Mucosa of stomach (tissue), 1 donor: ENCODE measurements at regions not wholly inside any gene's neighbourhood (a gene's known extent, or its start where the extent isn't known, plus 50 kb on each side); places are given as distances from the start of the nearest gene placed in this dataset.

Experiments used
- H3K27me3 ChIP-seq: one replicate; pipeline ENCODE4 v1.7.0; 2013; ENCODE audit warnings: mild to moderate bottlenecking, low read length; ENCODE audit not compliant: control insufficient read depth, insufficient read depth
- H3K36me3 ChIP-seq: one replicate; pipeline ENCODE4 v1.7.0; 2013; ENCODE audit warnings: low read length; ENCODE audit not compliant: control insufficient read depth, insufficient read depth
- H3K4me1 ChIP-seq: one replicate; pipeline ENCODE4 v1.7.0; 2013; ENCODE audit warnings: mild to moderate bottlenecking, low read length; ENCODE audit not compliant: control insufficient read depth, insufficient read depth
- H3K4me3 ChIP-seq: one replicate; pipeline ENCODE4 v1.7.0; 2013; ENCODE audit warnings: low read length
- H3K9ac ChIP-seq: one replicate; pipeline ENCODE4 v1.7.0; 2013; ENCODE audit warnings: mild to moderate bottlenecking, low read length, moderate library complexity
- H3K9me3 ChIP-seq: one replicate; pipeline ENCODE4 v1.7.0; 2013; ENCODE audit warnings: mild to moderate bottlenecking, low read length, moderate library complexity; ENCODE audit not compliant: control insufficient read depth
- donor health status: Pancreatic carcinoma.

GRCh38 chr9:87054999-87055686, 107.8 kb upstream of the GAS1 start:
- Histone ChIP-seq H3K9ac (no peak overlapping the region), H3K4me1 (no peaks in the 10 kb centered on the region), H3K36me3 (no peaks in the 10 kb centered on the region), H3K27me3 (no peaks in the 10 kb centered on the region), H3K4me3 (no peak overlapping the region), H3K9me3 (no peaks in the 10 kb centered on the region)

GRCh38 chr9:87059772-87060171, 112.5 kb upstream of the GAS1 start:
- no peak overlapping the region for H3K4me3 ChIP-seq
- H3K9me3 ChIP-seq = no peaks in the 10 kb centered on the region
- H3K36me3 ChIP-seq = no peaks in the 10 kb centered on the region
- H3K4me1 ChIP-seq = peaks cover 8% of the 10 kb centered on the region
- no peak overlapping the region for H3K9ac ChIP-seq
- H3K27me3 ChIP-seq = no peaks in the 10 kb centered on the region

- Histone ChIP-seq H3K9ac (no peak overlapping the region), H3K4me1 (peaks cover 8% of the 10 kb centered on the region), H3K4me3 (no peak overlapping the region), H3K27me3 (no peaks in the 10 kb centered on the region), H3K36me3 (no peaks in the 10 kb centered on the region), H3K9me3 (no peaks in the 10 kb centered on the region)
These were observed 115.4 kb upstream of the GAS1 start for GRCh38 chr9:87062746-87063145.

- no peak overlapping the region for H3K4me3 ChIP-seq
These were observed 115.9 kb upstream of the GAS1 start for GRCh38 chr9:87063246-87063645.

GRCh38 chr9:87063871-87064270, 116.6 kb upstream of the GAS1 start:
- no peak overlapping the region for H3K4me3 ChIP-seq
- H3K36me3 ChIP-seq = no peaks in the 10 kb centered on the region
- H3K9ac ChIP-seq = no peak overlapping the region
- H3K4me1 ChIP-seq = peaks cover 8% of the 10 kb centered on the region
- H3K27me3 ChIP-seq = no peaks in the 10 kb centered on the region
- H3K9me3 ChIP-seq = no peaks in the 10 kb centered on the region

More at GRCh38 chr9:87063246-87063645, 115.9 kb upstream of the GAS1 start:
- Histone ChIP-seq H3K4me1 (peaks cover 8% of the 10 kb centered on the region), H3K9ac (no peak overlapping the region), H3K27me3 (no peaks in the 10 kb centered on the region), H3K36me3 (no peaks in the 10 kb centered on the region), H3K9me3 (no peaks in the 10 kb centered on the region)

GRCh38 chr9:87064311-87064710, 117.0 kb upstream of the GAS1 start:
- Histone ChIP-seq H3K4me1 (peaks cover 8% of the 10 kb centered on the region), H3K27me3 (no peaks in the 10 kb centered on the region), H3K36me3 (no peaks in the 10 kb centered on the region), H3K4me3 (no peak overlapping the region), H3K9me3 (no peaks in the 10 kb centered on the region), H3K9ac (no peak overlapping the region)

DNA sequence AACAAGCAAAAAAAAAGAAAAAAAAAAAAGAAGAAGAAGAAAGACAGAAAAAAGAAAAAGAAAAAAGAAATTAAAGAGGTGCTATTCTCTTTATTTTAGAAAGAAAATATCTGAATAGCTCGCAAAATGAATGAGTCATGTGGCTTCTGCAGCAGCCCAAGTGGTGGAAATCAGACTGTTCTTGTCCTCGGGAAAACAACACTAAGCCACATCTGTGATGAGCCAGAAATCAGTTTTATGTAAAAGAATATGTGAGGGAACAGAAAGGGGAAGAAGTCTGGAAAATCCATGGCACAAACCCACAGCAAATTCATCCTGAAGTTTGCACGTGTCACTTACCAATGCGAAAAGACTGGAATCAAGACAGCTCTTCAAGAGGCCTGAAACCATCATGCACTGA, 118.7 kb upstream of the GAS1 start:
- Histone ChIP-seq H3K4me1 (peaks cover 8% of the 10 kb centered on the region), H3K9ac (no peak overlapping the region), H3K9me3 (no peaks in the 10 kb centered on the region), H3K4me3 (no peak overlapping the region), H3K27me3 (no peaks in the 10 kb centered on the region), H3K36me3 (no peaks in the 10 kb centered on the region)

- H3K4me1 ChIP-seq = peaks cover 8% of the 10 kb centered on the region
- no peak overlapping the region for H3K4me3 ChIP-seq
- no peaks in the 10 kb centered on the region for H3K27me3 ChIP-seq
- no peak overlapping the region for H3K9ac ChIP-seq
- H3K9me3 ChIP-seq = no peaks in the 10 kb centered on the region
- H3K36me3 ChIP-seq = no peaks in the 10 kb centered on the region
These were observed 120.1 kb upstream of the GAS1 start for GRCh38 chr9:87067426-87067825.

GRCh38 chr9:87068177-87068840, 121.0 kb upstream of the GAS1 start:
- no peaks in the 10 kb centered on the region for H3K9me3 ChIP-seq
- no peaks in the 10 kb centered on the region for H3K36me3 ChIP-seq
- no peaks in the 10 kb centered on the region for H3K27me3 ChIP-seq
- H3K4me1 ChIP-seq = peaks cover 8% of the 10 kb centered on the region
- H3K4me3 ChIP-seq = no peak overlapping the region
- no peak overlapping the region for H3K9ac ChIP-seq

- Histone ChIP-seq H3K4me3 (no peak overlapping the region), H3K4me1 (no peaks in the 10 kb centered on the region), H3K9me3 (no peaks in the 10 kb centered on the region), H3K27me3 (no peaks in the 10 kb centered on the region), H3K36me3 (no peaks in the 10 kb centered on the region), H3K9ac (no peak overlapping the region)
These were observed 122.4 kb upstream of the GAS1 start for GRCh38 chr9:87069690-87070089.

DNA sequence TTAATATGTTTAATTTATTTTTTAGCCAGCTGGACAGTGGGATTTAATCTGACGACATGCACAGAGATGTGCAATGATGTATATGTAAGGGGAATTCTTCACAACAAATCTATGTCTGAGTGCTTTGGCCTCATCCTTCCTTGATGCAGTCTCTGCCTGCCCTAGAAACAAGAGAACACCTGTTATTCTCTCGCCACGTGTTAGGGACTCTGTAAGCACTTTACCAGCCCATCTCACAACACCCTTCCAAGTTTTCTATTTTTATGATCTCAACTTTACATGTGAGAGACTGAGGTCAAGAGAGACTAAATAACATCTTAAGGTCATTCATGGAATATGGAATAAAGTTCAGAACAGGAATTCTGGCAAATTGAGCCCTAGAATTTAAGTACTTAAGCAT, 123.0 kb upstream of the GAS1 start:
- H3K9me3 ChIP-seq = no peaks in the 10 kb centered on the region
- no peaks in the 10 kb centered on the region for H3K36me3 ChIP-seq
- no peak overlapping the region for H3K4me3 ChIP-seq
- no peaks in the 10 kb centered on the region for H3K27me3 ChIP-seq
- no peak overlapping the region for H3K9ac ChIP-seq
- no peaks in the 10 kb centered on the region for H3K4me1 ChIP-seq

- H3K9me3 ChIP-seq = no peaks in the 10 kb centered on the region
- no peak overlapping the region for H3K4me3 ChIP-seq
- no peaks in the 10 kb centered on the region for H3K36me3 ChIP-seq
- H3K4me1 ChIP-seq = no peaks in the 10 kb centered on the region
- H3K27me3 ChIP-seq = no peaks in the 10 kb centered on the region
- no peak overlapping the region for H3K9ac ChIP-seq
These were observed 124.2 kb upstream of the GAS1 start for GRCh38 chr9:87071473-87071872.
